H9 (cell line): ENCODE measurements at regions not wholly inside any gene's neighbourhood (a gene's known extent, or its start where the extent isn't known, plus 50 kb on each side); places are given as distances from the start of the nearest gene placed in this dataset.

Source experiments
- DNase-seq: peaks from one replicate; pipeline ENCODE4 v3.0.0-alpha.2; 2017
- H2AFZ ChIP-seq: one replicate; pipeline ENCODE4 v1.6.1; 2013; ENCODE audit warnings: mild to moderate bottlenecking, low read length, control low read depth, moderate library complexity
- H2AK5ac ChIP-seq: 2 replicates; pipeline ENCODE4 v1.6.1; 2013; ENCODE audit warnings: low read length, control low read depth, mixed read lengths; ENCODE audit not compliant: insufficient read length
- H2BK120ac ChIP-seq: one replicate; pipeline ENCODE4 v1.6.1; 2013; ENCODE audit warnings: low read depth, mild to moderate bottlenecking, low read length, control low read depth, inconsistent platforms; ENCODE audit not compliant: poor library complexity, severe bottlenecking
- H2BK12ac ChIP-seq: 2 replicates; pipeline ENCODE4 v1.6.1; 2013; ENCODE audit warnings: low read length, control low read depth, mixed read lengths, low read depth; ENCODE audit not compliant: insufficient read length
- H2BK15ac ChIP-seq: 2 replicates; pipeline ENCODE4 v1.6.1; 2013; ENCODE audit warnings: low read depth, low read length, control low read depth
- H2BK20ac ChIP-seq: one replicate; pipeline ENCODE4 v1.6.1; 2013; ENCODE audit warnings: low read depth, mild to moderate bottlenecking, low read length, control low read depth, inconsistent platforms; ENCODE audit not compliant: poor library complexity, severe bottlenecking
- H2BK5ac ChIP-seq: 2 replicates; pipeline ENCODE4 v1.6.1; 2013; ENCODE audit warnings: low read length, control low read depth, mixed read lengths; ENCODE audit not compliant: insufficient read length
- H3K14ac ChIP-seq: 2 replicates; pipeline ENCODE4 v1.6.1; 2013; ENCODE audit warnings: low read length, control low read depth; ENCODE audit not compliant: insufficient read depth
- H3K18ac ChIP-seq: 2 replicates; pipeline ENCODE4 v1.6.1; 2013; ENCODE audit warnings: low read depth, mild to moderate bottlenecking, mixed read lengths, low read length, control low read depth; ENCODE audit not compliant: insufficient read length
- H3K23ac ChIP-seq: 2 replicates; pipeline ENCODE4 v1.6.1; 2013; ENCODE audit warnings: low read length, control low read depth, mixed read lengths, low read depth; ENCODE audit not compliant: insufficient read length
- H3K23me2 ChIP-seq: 2 replicates; pipeline ENCODE4 v1.6.1; 2013; ENCODE audit warnings: low read depth, mild to moderate bottlenecking, mixed read lengths, low read length, control low read depth; ENCODE audit not compliant: insufficient read length, poor library complexity, severe bottlenecking
- H3K27ac ChIP-seq: 2 replicates; pipeline ENCODE4 v1.5.1; 2013; ENCODE audit warnings: low read length, control low read depth, mixed read lengths, low read depth; ENCODE audit not compliant: insufficient read length
- H3K27me3 ChIP-seq: 2 replicates; pipeline ENCODE4 v1.6.1; 2013; ENCODE audit warnings: low read length, control low read depth, inconsistent platforms; ENCODE audit not compliant: insufficient read depth
- H3K4ac ChIP-seq: 2 replicates; pipeline ENCODE4 v1.6.1; 2013; ENCODE audit warnings: low read depth, mild to moderate bottlenecking, control low read depth, inconsistent platforms, low read length, moderate library complexity
- H3K4me1 ChIP-seq: 2 replicates; pipeline ENCODE4 v1.6.1; 2013; ENCODE audit warnings: low read length, control low read depth, inconsistent platforms; ENCODE audit not compliant: insufficient read depth
- H3K4me2 ChIP-seq: 2 replicates; pipeline ENCODE4 v1.6.1; 2013; ENCODE audit warnings: low read length, control low read depth, mixed read lengths; ENCODE audit not compliant: insufficient read length, insufficient read depth
- H3K56ac ChIP-seq: 2 replicates; pipeline ENCODE4 v1.6.1; 2013; ENCODE audit warnings: low read depth, mild to moderate bottlenecking, mixed read lengths, low read length, control low read depth; ENCODE audit not compliant: insufficient read length
- H3K79me1 ChIP-seq: 2 replicates; pipeline ENCODE4 v1.6.1; 2013; ENCODE audit warnings: low read depth, mild to moderate bottlenecking, moderate library complexity, low read length, control low read depth, inconsistent platforms; ENCODE audit not compliant: insufficient read depth, poor library complexity, severe bottlenecking
- H3K79me2 ChIP-seq: 2 replicates; pipeline ENCODE4 v1.6.1; 2013; ENCODE audit warnings: low read length, control low read depth, inconsistent platforms; ENCODE audit not compliant: insufficient read depth
- H3K9ac ChIP-seq: 2 replicates; pipeline ENCODE4 v1.6.1; 2013; ENCODE audit warnings: low read length, control low read depth, mixed read lengths; ENCODE audit not compliant: insufficient read length; ENCODE audit errors: extremely low read depth
- H3K9me3 ChIP-seq: one replicate; pipeline ENCODE4 v1.6.1; 2013; ENCODE audit warnings: low read depth, low read length, inconsistent platforms; ENCODE audit not compliant: control insufficient read depth
- H3T11ph ChIP-seq: one replicate; pipeline ENCODE4 v1.6.1; 2013; ENCODE audit warnings: mild to moderate bottlenecking, low read length, control low read depth, inconsistent platforms
- H4K20me1 ChIP-seq: one replicate; pipeline ENCODE4 v1.6.1; 2013; ENCODE audit not compliant: control insufficient read depth, insufficient read length, insufficient read depth
- H4K5ac ChIP-seq: 2 replicates; pipeline ENCODE4 v1.6.1; 2013; ENCODE audit warnings: low read depth, mild to moderate bottlenecking, mixed read lengths, low read length, control low read depth; ENCODE audit not compliant: insufficient read length
- H4K8ac ChIP-seq: replicated peaks from 2 replicates; pipeline ENCODE4 v1.6.1; 2013; ENCODE audit warnings: low read length, control low read depth, mixed read lengths, low read depth; ENCODE audit not compliant: insufficient read length
- H4K91ac ChIP-seq: 2 replicates; pipeline ENCODE4 v1.6.1; 2013; ENCODE audit warnings: low read depth, mild to moderate bottlenecking, moderate library complexity, mixed read lengths, low read length, control low read depth; ENCODE audit not compliant: insufficient read length
- H3K27ac Mint-ChIP-seq, 3 experiments: 2 replicates in 2 of 3; 3 replicates in 1 of 3; pipeline ENCODE4 v1.8.0; 2020 to 2021; ENCODE audit warnings: mixed read lengths in 3 of 3, mild to moderate bottlenecking in 1 of 3, moderate library complexity in 1 of 3
- H3K27me3 Mint-ChIP-seq: 2 replicates; pipeline ENCODE4 v1.8.0; 2021; ENCODE audit warnings: low read depth, mild to moderate bottlenecking, moderate library complexity, mixed read lengths
- H3K36me3 Mint-ChIP-seq, 3 experiments: 2 replicates in 2 of 3; 3 replicates in 1 of 3; pipeline ENCODE4 v1.8.0; 2020 to 2021; ENCODE audit warnings: low read depth in 3 of 3, mixed read lengths in 3 of 3; ENCODE audit not compliant: insufficient read depth in 1 of 3
- H3K4me1 Mint-ChIP-seq, 2 experiments: 2 replicates each; pipeline ENCODE4 v1.8.0; 2020; ENCODE audit warnings: mixed read lengths in 2 of 2
- H3K4me3 Mint-ChIP-seq, 2 experiments: 2 replicates in 1 of 2; 3 replicates in 1 of 2; pipeline ENCODE4 v1.8.0; 2020 to 2021; ENCODE audit warnings: mild to moderate bottlenecking in 2 of 2, mixed read lengths in 2 of 2, moderate library complexity in 1 of 2
- H3K9me3 Mint-ChIP-seq, 2 experiments: 2 replicates in 1 of 2; 3 replicates in 1 of 2; pipeline ENCODE4 v1.8.0; 2020; ENCODE audit warnings: mild to moderate bottlenecking in 2 of 2, mixed read lengths in 2 of 2, moderate library complexity in 1 of 2
- CTCF ChIP-seq: fragments of 200-600 bp; sonication (generic); conservative IDR thresholded peaks from 3 replicates; pipeline ENCODE4 v1.8.0; 2021; ENCODE audit warnings: antibody characterized with exemption, mild to moderate bottlenecking
- WGBS: extraction: QIAGEN DNeasy Blood & Tissue Kit; methylation state at CpG from one replicate; pipeline ENCODE4 v1.1.7; 2013; ENCODE audit warnings: missing lambda C conversion rate, low lambda C conversion rate, mixed read lengths; ENCODE audit not compliant: insufficient read length; ENCODE audit errors: extremely low coverage; 5-methylcytosine and 5-hydroxymethylcytosine counted together

DNA sequence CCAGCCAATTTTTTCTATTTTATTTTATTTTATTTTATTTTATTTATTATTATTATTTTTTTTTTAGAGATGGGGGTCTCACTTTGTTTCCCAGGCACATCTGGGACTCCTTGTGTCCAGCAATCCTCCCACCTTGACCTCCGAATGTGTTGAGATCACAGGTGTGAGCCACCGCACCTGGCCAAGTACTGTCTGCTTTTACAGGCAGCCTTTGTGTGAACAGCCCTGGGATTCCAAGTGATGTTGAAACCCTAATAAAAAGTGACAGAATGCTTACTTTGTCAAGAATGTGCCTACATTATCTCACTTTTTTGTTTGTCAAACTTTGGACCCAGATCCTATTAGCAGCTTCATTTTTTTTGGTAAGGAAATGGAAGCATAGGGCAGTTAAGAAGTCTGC is 220.1 kb upstream of the EDNRB start:
- no peaks in the 10 kb centered on the region for H3K27me3 ChIP-seq
- no peak overlapping the region for H2BK15ac ChIP-seq
- WGBS = no CpG with 5 or more reads among the region's 2 CpGs
- H3K23ac ChIP-seq = no peak overlapping the region
- H3K14ac ChIP-seq = no peak overlapping the region
- H3K4me2 ChIP-seq = no peak overlapping the region
- no peaks in the 10 kb centered on the region for H3K23me2 ChIP-seq
- H3K79me2 ChIP-seq = no peaks in the 10 kb centered on the region
- no peak overlapping the region for H4K91ac ChIP-seq
- H3K4ac ChIP-seq = no peak overlapping the region
- H3K9ac ChIP-seq = no peak overlapping the region
- H4K20me1 ChIP-seq = no peaks in the 10 kb centered on the region
- Mint-ChIP-seq H3K4me1 (peaks cover 5 to 7% of the 10 kb centered on the region in 2 experiments), H3K4me3 (no peak overlapping the region), H3K36me3 (no peaks in the 10 kb centered on the region; a peak in 1 of 7 replicates), H3K9me3 (no peaks in the 10 kb centered on the region), H3K27ac (no peak overlapping the region), H3K27me3 (no peaks in the 10 kb centered on the region)
- H2AFZ ChIP-seq = no peak overlapping the region
- H3K9me3 ChIP-seq = no peaks in the 10 kb centered on the region
- no peak overlapping the region for H3K27ac ChIP-seq
- H3K4me1 ChIP-seq = no peaks in the 10 kb centered on the region
- no peak overlapping the region for H4K8ac ChIP-seq
- H3K56ac ChIP-seq = no peak overlapping the region
- no peaks in the 10 kb centered on the region for H3K79me1 ChIP-seq
- H2BK5ac ChIP-seq = no peak overlapping the region
- no peak for DNase-seq
- no peak overlapping the region for H2BK20ac ChIP-seq
- H2BK120ac ChIP-seq = no peak overlapping the region
- no peak overlapping the region for H2BK12ac ChIP-seq
- H3K18ac ChIP-seq = no peak overlapping the region
- H2AK5ac ChIP-seq = no peak overlapping the region
- TF ChIP-seq CTCF = no peak
- H4K5ac ChIP-seq = no peak overlapping the region
- H3T11ph ChIP-seq = no peak overlapping the region
